ENCODE measurements at regions not wholly inside any gene's neighbourhood (a gene's known extent, or its start where the extent isn't known, plus 50 kb on each side); places are given as distances from the start of the nearest gene placed in this dataset.

DNA sequence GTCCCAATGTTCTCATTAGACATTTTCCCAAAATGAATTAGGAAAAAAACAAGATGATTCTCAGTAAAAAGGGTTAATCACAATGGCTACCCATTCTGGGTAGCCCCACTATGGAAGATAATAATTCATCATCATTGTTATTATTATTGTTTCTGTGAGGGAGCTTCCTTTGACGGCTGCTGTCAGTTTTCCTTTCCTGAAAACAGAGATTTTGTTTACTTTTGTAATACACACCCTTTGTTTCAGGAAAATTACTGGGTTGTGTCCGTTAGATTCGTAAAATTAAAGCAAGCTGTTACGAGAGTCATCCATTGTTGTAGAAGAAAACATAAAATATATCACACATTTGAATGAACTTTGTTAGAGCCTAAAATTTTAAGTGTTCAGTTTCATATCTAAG lies 192.9 kb upstream of the ANKRD50 start:
- TF ChIP-seq CTCF (conservative IDR thresholded peaks at IDR 0.05; ENCODE audit: low read depth, low read length), result no peak
- no peak for TF ChIP-seq CEBPB (IDR thresholded peaks at IDR 0.05; ENCODE audit: low read depth, low read length)
- no peak for TF ChIP-seq POLR2A (IDR thresholded peaks at IDR 0.05; ENCODE audit: low read depth, low read length)
- no peak for TF ChIP-seq SMC3 (IDR thresholded peaks at IDR 0.05; ENCODE audit: low read depth, low read length)
- TF ChIP-seq RAD21 (IDR thresholded peaks at IDR 0.05; ENCODE audit: low read length), result no peak
- no peak for TF ChIP-seq MXI1 (IDR thresholded peaks at IDR 0.05; ENCODE audit: borderline replicate concordance, low read depth, low read length)
- TF ChIP-seq RCOR1 (IDR thresholded peaks at IDR 0.05; ENCODE audit: insufficient replicate concordance, low read length), result no peak
- TF ChIP-seq CHD1 (IDR thresholded peaks at IDR 0.05; ENCODE audit: low read depth, low read length), result no peak

Measured in IMR-90 (cell line).